GM21717 (cell line): ENCODE measurements at regions not wholly inside any gene's neighbourhood (a gene's known extent, or its start where the extent isn't known, plus 50 kb on each side); places are given as distances from the start of the nearest gene placed in this dataset.

Source experiments
- ATAC-seq: cut with Tn5 transposase; IDR thresholded peaks from one replicate; pipeline ENCODE4 v1.9.1; 2021; ENCODE audit warnings: mild to moderate bottlenecking, moderate library complexity; ENCODE audit not compliant: unreplicated experiment

- no peak for ATAC-seq
Measured at GRCh38 chr10:94043431-94043990, 49.8 kb downstream of the PLCE1 start.

DNA sequence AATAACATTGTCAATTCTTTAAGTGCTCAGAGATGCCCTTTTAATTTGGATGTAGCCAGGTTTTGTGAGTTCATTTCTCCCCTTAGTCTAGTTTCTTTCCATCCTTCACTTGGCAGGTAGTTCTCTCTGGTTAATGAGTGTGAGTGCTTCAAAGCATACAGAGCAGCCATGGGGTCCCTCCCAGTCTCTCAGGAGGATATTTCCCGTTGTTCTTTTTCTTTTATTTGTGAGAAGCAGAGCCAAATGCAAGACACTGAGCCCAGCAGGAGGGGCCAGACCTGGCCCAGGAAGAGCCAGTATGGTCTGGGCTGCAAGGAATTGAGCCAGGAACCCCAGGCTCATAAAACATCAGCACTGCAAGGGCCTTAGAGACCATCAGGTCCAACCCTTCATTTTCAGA, 52.4 kb downstream of the PLCE1 start:
- no peak for ATAC-seq

DNA sequence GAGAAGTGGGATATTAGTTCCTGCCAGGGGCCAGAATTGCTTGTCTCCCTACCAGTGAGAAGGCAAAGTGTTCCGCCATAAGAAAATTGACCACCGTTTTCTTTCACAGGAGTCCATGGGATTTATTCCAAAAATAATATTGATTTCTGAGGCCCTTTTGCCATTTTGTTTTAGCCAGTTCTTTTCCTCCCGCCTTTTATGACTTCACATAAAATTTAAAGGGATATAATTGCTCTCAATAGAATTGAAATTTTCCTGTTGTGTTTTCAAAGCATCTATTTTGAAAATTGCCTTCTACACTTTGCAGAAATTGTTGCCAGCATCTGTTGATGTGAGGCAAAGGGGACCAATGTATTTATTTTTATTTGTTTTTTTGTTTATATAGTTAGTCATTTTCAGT, 53.6 kb downstream of the PLCE1 start:
- ATAC-seq = no peak

DNA sequence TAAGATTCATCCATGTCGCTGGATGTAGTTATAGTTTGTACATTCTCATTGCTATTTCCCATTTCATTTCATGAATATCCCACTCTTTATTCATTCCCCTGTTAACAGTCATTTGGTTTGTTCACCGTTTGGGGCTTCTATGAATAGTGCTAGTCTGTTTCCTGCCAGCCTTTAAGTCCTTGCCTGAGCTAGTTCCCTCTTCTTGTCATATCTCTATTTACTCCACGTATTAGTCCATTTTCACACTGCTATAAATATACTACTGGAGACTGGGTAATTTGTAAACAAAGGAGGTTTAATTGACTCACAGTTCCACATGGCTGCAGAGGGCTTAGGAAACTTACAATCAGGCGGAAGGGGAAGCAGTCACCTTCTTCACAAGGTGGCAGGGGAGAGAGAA, 56.2 kb downstream of the PLCE1 start:
- ATAC-seq = no peak

- ATAC-seq = no peak
Measured at GRCh38 chr10:94052281-94052680, 58.5 kb downstream of the PLCE1 start.

DNA sequence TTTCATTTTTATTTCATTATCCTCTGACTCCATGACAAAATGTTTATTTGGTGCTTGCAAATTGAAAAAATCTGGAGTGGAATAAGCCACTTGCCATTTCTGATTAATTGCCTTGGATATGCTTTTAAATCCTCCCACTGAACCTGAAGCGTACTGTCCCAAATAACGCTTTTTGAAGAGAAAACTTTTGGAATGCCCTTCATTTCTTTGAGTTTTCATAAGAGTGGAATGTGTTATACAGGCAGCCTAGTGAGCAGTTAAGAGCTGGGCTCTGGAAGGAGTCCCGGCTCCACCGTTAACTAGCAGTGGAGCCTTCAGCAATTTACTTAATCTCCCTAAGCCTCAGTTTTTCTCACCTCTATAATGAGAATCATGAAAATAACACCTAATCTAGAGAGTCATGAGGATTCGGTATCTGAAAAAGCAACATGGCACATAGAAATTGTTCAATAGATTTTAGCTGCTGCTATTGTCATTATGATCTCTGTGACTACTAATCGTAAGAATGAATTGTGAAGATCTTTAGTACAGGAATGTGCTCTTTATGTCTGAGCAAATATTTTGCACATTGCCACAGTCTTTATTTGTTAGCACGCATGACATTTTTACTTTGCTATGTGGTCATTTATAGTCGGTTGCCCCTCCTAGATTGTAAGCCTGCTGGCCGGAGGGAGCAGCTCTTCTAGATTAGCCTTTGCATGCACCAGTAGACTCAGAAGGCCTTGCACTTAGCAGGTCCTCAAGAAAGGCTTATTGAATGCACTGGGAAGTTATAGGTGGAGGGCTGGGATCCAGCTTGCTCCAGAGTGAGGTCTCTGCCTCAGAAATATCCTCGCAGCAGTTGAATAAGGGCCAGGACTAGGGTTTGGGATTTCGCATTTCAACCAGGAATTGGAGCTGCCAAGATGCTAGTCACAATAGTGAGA, 59.4 kb downstream of the PLCE1 start:
- ATAC-seq = no peak

- ATAC-seq = no peak
Measured at GRCh38 chr10:94059178-94059883, 65.6 kb downstream of the PLCE1 start.

GRCh38 chr10:94061026-94061425, 67.3 kb downstream of the PLCE1 start:
- ATAC-seq = no peak

DNA sequence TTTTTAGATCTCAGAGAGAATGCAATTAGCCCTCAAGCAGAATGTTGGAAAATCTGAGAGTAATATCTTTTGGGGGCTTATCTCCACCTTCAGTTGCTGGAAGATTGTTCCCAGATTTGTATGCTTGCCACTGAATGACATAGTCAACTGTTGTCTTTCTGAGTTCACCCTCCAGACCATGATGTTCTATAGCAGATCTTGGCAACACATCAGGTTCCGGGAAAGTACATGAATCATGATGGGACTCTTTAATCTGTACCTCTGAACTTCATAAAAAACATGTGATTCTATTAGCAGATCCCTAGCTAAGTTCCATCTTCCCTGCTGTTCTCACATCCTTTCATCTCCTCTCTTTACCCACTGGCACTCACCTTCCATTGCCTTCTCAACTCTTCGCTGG, 68.9 kb downstream of the PLCE1 start:
- ATAC-seq = no peak

DNA sequence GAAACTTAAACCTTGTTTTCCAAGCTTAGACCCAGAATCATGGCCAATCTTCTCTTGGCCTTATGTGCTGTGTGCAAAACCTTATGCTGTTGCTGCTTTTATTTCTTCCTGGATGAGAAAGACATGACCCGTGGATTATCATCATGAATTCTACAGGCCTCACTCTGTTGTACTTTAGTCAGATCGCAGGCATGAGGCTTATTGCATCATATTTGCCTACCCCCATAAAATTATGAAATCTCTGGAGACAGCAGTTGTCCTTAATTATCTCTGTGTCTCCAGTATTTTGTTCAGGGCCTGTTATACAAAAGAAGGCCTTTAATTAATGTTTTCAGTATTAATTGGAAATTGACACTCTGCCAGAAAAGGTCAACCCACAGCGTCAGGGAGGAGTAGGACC, 71.6 kb downstream of the PLCE1 start:
- no peak for ATAC-seq

DNA sequence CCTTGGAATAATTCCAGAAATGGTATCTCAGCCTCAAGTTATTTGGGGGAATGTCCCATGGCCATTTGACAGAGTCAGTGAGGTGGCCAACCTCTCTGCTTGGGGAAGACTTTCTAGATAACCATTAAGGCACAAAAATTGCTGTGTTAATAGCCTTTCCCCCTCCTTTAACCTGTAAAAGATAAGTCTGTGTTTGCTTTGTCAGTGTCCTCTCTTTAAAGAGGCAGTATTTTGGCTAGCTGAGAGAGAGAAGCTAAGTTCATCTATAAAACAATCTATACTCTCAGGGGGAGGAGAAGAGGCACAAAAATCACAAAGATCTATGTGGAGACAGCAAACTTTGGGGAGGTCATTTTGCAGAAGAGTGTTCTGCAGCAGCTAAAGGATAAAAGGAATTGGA, 72.1 kb downstream of the PLCE1 start:
- no peak for ATAC-seq

DNA sequence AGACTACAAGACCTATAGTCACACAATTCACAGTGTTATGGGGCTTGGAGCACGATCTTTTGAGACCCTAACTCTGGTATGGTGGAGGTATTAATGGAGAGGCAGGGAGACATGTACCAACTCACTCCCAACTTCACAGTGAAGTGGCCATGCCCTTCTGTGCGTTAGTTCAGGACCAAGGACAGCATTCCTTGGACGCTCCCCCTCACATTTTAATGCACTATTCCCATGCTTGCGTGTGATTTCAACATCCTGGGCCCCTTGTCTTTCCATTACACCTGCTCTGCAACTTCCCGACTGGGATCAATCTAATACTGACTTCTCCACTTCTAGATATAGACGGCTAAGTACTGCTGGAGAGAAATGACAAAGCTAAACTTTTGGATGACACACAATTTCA, 72.7 kb downstream of the PLCE1 start:
- ATAC-seq = no peak

GRCh38 chr10:94069884-94070283, 76.2 kb downstream of the PLCE1 start:
- ATAC-seq = no peak

DNA sequence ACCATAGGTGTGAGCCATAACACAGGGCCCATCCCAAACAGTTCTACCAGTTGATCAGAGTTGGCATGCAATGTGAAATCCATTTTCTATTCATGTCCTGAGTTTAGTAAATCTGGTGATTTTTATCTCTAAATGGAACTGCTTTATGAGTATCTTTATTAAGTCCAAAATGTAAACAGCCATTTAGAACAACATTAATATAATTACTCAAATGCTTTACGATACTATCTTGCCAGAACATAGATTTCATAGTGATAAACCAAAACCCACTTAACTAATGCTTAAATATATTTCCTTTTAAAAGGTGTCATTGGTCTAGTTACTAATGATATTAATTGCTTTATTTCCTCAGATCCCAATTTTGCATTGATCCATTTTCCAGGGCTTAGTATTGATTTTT, 80.7 kb downstream of the PLCE1 start:
- no peak for ATAC-seq

DNA sequence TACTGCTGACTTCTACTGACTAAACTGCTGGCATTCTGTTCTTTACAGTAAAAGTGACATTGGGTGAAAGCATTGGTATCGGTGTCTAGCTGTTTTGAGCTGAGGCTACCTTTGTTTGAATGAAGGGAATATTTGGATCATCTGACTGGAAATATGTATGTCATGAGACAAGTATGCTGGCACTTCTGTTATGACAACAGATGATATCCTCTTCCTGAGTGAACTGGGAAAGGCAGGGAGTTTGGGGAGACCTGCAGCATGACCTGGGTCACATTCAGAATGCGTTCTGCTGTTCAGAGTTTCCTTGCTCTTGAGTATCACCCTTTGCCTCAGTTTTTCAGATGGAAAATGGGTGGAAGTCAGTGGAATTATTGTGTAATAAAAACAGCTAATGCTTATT, 81.8 kb downstream of the PLCE1 start:
- no peak for ATAC-seq

- ATAC-seq = no peak
Measured at GRCh38 chr10:94076325-94076841, 82.7 kb downstream of the PLCE1 start.

- no peak for ATAC-seq
Measured at GRCh38 chr10:94077042-94077441, 83.3 kb downstream of the PLCE1 start.

GRCh38 chr10:94080108-94080507, 86.4 kb downstream of the PLCE1 start:
- no peak for ATAC-seq

DNA sequence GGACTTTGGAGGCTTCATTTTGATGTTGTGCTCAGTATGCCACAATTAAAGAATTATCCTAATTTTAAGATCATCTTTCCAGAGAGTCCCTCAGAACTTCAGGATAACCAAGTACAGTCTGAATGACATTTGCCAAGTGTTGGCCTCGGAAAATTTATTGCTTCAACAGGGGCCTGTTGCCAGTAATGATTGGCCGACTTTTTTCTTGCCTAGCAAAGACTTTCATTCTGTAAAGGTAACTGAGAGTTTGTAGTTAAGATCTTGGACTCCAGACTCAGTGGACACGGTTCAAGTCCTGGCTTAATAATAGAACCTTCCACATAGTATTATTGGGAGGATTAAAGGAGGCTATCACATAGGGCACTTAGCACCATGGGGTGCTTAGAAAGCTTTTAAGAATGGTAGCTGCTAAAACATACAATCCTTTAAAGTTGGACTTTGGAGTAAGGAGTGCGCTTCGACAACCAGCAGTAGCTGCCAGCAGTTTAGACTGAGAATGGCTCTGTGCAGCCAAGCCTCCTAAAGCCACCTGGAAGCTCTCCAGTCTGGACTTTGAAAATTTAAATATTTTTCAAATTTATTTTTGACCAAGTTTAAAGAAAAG, 90.0 kb downstream of the PLCE1 start:
- ATAC-seq = no peak

GRCh38 chr10:94084344-94084743, 90.6 kb downstream of the PLCE1 start:
- ATAC-seq = no peak

DNA sequence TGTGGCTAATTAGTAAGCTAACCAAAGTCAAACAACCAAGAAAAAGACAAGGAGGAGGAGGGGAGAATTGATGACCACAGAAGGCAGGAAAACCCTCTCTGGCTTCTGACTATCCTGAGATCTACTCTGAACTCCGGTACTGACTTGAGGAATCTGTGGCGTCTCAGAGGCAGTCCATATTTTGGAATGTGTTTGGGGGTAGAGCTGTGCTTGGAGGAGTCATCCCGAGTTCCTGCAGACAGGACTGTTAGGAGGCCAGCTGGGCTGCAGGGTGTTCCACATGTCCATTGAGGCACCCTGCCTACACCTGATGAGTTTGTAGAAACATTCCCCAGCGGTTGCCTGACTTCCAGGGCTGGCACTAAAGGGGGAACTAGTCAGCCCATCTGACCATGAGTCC, 91.6 kb downstream of the PLCE1 start:
- no peak for ATAC-seq
